ENCODE measurements at regions not wholly inside any gene's neighbourhood (a gene's known extent, or its start where the extent isn't known, plus 50 kb on each side); places are given as distances from the start of the nearest gene placed in this dataset.

- peaks cover 11% of the 10 kb centered on the region for H3K4me1 ChIP-seq (ENCODE audit: insufficient read depth, low read length)
- Mint-ChIP-seq H3K4me1 (ENCODE audit: low read depth) (peaks cover 13% of the 10 kb centered on the region), H3K27me3 (peaks cover 16% of the 10 kb centered on the region), H3K4me3 (no peak overlapping the region), H3K36me3 (ENCODE audit: low read depth) (no peaks in the 10 kb centered on the region), H3K27ac (no peak overlapping the region), H3K9me3 (no peaks in the 10 kb centered on the region)
- ChIA-PET CTCF (no interaction called here), POLR2A (no interaction called here)
- H3K27ac ChIP-seq (ENCODE audit: low read depth in 1 of 2, low read length in 2 of 2), result no peak overlapping the region
- H3K27me3 ChIP-seq (ENCODE audit: control insufficient read depth in 1 of 2, insufficient read depth in 2 of 2, low read length in 2 of 2), result peaks cover 18 to 20% of the 10 kb centered on the region in 2 experiments
- no peak for TF ChIP-seq CTCF (IDR thresholded peaks at IDR 0.05)
- DNase-seq, result no peak
- no peak overlapping the region for H3K4me3 ChIP-seq (ENCODE audit: low read length)
- intact Hi-C loops (cut with DNase I, micrococcal nuclease), result no loop called here
- no peak for ATAC-seq (ENCODE audit: poor library complexity)
- H3K9me3 ChIP-seq (ENCODE audit: control insufficient read depth in 1 of 2, insufficient read depth in 1 of 2, low read length in 2 of 2), result peaks cover 0 to 4% of the 10 kb centered on the region in 2 experiments
- no peaks in the 10 kb centered on the region for H3K36me3 ChIP-seq (ENCODE audit: insufficient read depth, low read length)
Measured at GRCh38 chr17:77526728-77527350, 386.1 kb downstream of the SEC14L1 start.

GRCh38 chr17:77527409-77527808, 386.6 kb downstream of the SEC14L1 start:
- DNase-seq, result no peak
- H3K4me3 Mint-ChIP-seq, result no peak overlapping the region
- peaks cover 16% of the 10 kb centered on the region for H3K27me3 Mint-ChIP-seq
- ATAC-seq (ENCODE audit: poor library complexity), result no peak
- intact Hi-C loops (cut with DNase I, micrococcal nuclease), result no loop called here
- peaks cover 11% of the 10 kb centered on the region for H3K4me1 ChIP-seq (ENCODE audit: insufficient read depth, low read length)
- H3K9me3 ChIP-seq (ENCODE audit: control insufficient read depth in 1 of 2, insufficient read depth in 1 of 2, low read length in 2 of 2), result peaks cover 0 to 4% of the 10 kb centered on the region in 2 experiments
- ChIA-PET CTCF (no interaction called here), POLR2A (no interaction called here)
- H3K27me3 ChIP-seq (ENCODE audit: control insufficient read depth in 1 of 2, insufficient read depth in 2 of 2, low read length in 2 of 2), result peaks cover 18 to 20% of the 10 kb centered on the region in 2 experiments
- no peaks in the 10 kb centered on the region for H3K36me3 Mint-ChIP-seq (ENCODE audit: low read depth)
- H3K27ac Mint-ChIP-seq, result no peak overlapping the region
- H3K4me3 ChIP-seq (ENCODE audit: low read length), result no peak overlapping the region
- no peaks in the 10 kb centered on the region for H3K9me3 Mint-ChIP-seq
- no peaks in the 10 kb centered on the region for H3K36me3 ChIP-seq (ENCODE audit: insufficient read depth, low read length)
- TF ChIP-seq CTCF (IDR thresholded peaks at IDR 0.05), result no peak
- H3K4me1 Mint-ChIP-seq (ENCODE audit: low read depth), result peaks cover 13% of the 10 kb centered on the region
- H3K27ac ChIP-seq (ENCODE audit: low read depth in 1 of 2, low read length in 2 of 2), result no peak overlapping the region

GRCh38 chr17:77527836-77528505, 387.2 kb downstream of the SEC14L1 start:
- no peak for TF ChIP-seq CTCF (IDR thresholded peaks at IDR 0.05)
- no peak overlapping the region for H3K4me3 ChIP-seq (ENCODE audit: low read length)
- ChIA-PET POLR2A (no interaction called here), CTCF (no interaction called here)
- Mint-ChIP-seq H3K9me3 (no peaks in the 10 kb centered on the region), H3K27ac (no peak overlapping the region), H3K36me3 (ENCODE audit: low read depth) (no peaks in the 10 kb centered on the region), H3K27me3 (peaks cover 16% of the 10 kb centered on the region), H3K4me1 (ENCODE audit: low read depth) (peaks cover 13% of the 10 kb centered on the region), H3K4me3 (no peak overlapping the region)
- intact Hi-C loops (cut with DNase I, micrococcal nuclease), result no loop called here
- DNase-seq, result no peak
- H3K4me1 ChIP-seq (ENCODE audit: insufficient read depth, low read length), result peaks cover 11% of the 10 kb centered on the region
- no peaks in the 10 kb centered on the region for H3K36me3 ChIP-seq (ENCODE audit: insufficient read depth, low read length)
- H3K27ac ChIP-seq (ENCODE audit: low read depth in 1 of 2, low read length in 2 of 2), result no peak overlapping the region
- no peak for ATAC-seq (ENCODE audit: poor library complexity)
- H3K27me3 ChIP-seq (ENCODE audit: control insufficient read depth in 1 of 2, insufficient read depth in 2 of 2, low read length in 2 of 2), result peaks cover 18 to 20% of the 10 kb centered on the region in 2 experiments
- H3K9me3 ChIP-seq (ENCODE audit: control insufficient read depth in 1 of 2, insufficient read depth in 1 of 2, low read length in 2 of 2), result peaks cover 0 to 4% of the 10 kb centered on the region in 2 experiments
